ENCODE measurements at regions not wholly inside any gene's neighbourhood (a gene's known extent, or its start where the extent isn't known, plus 50 kb on each side); places are given as distances from the start of the nearest gene placed in this dataset.

GRCh38 chr5:98424681-98425450 lies 348.6 kb upstream of the RGMB start:
- TF ChIP-seq POLR2A (IDR thresholded peaks at IDR 0.05; ENCODE audit: low read depth): no peak
- no peak for TF ChIP-seq CTCF (IDR thresholded peaks at IDR 0.05)
